ENCODE measurements at regions not wholly inside any gene's neighbourhood (a gene's known extent, or its start where the extent isn't known, plus 50 kb on each side); places are given as distances from the start of the nearest gene placed in this dataset.

DNA sequence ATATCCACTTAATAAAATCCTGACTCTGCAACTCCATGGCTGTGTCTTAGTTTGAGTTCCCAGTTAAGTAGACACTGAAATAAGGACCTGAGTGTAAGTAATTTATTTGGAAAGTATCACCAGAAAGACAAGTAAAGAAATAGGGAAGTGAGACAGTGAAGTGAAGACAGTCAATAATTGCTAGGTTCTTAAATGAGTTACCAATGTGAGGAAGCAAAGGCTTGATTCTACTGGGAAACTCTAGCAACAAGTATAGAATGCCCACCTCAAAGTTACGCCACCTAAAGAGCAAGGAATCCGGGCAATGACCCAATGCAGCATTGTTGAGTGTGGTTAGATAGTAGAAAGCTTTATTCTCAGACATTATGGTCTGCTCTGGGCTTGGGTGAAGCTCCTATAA is 383.9 kb downstream of the TLR4 start:
- DNase-seq, result no peak

DNA sequence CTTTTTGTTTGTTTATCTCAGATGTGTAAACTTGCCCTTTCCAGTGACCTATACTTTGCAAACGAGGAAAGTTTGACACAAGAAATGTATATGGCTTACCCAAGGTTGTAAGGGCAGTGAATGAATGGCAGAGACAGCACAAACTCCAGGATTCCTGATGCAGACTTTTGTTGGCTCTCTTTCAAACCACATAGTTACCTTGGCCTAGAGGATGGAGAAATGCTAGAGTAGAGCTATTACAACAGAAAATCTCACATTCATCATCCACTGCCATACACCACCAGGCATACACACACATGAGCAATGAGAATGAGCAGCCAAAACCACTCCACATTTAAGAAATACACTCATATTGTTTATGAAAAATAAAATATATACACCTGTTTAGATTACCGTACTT is 387.0 kb downstream of the TLR4 start:
- DNase-seq, result no peak

DNA sequence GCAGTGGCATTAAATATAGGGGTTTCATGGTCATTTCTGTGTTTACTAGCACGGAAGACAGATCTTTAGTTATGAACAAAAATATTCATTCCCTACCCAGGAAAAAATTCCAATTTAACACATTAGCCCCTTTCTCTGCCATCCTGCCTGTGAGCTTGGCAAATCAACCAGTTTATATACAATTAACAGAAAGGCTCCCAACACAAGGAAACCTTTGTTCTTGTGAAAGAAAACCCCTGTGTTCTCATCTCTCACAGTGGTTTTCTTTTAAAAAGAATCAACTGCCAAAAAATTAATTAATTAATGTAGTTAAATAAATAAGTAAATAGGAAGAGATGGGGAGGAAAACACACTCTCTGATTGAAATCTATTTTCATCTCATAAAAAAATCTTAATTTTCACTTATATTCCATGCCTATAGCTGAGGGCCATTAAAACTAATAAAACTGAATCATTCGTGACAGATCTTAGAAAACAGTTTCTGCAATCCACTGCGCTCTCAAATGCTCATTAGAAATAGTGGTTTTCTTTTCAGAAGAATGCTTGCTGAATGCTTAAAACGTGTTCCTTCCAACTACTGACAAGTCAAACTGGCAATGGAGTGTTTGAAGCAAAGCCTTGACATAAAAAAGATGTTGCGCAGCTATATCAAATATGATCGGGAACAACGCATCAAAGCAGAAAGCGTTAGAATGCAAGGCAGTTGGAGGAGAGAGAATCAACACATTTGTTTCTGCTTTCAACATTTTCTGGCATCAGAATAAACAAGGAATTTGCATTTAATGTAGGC is 387.7 kb downstream of the TLR4 start:
- DNase-seq, result no peak

DNA sequence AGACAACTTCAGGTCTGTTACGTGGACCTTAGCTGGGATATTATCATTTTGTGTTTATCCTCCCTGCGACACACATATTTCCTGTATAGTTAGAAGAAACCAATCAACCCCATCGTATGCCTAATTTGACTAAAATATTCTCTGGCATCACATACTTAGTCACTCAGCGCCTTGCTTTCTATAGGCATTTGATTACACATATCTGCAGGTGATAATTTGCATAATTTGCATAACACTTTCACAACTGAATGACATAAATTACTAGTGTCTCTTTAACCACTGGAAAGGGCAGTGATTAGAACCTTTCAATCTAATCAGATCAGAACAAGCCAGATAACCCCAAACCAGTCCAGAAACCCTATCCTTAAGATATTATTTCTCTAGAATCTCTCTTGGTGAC is 390.2 kb downstream of the TLR4 start:
- DNase-seq, result no peak

DNA sequence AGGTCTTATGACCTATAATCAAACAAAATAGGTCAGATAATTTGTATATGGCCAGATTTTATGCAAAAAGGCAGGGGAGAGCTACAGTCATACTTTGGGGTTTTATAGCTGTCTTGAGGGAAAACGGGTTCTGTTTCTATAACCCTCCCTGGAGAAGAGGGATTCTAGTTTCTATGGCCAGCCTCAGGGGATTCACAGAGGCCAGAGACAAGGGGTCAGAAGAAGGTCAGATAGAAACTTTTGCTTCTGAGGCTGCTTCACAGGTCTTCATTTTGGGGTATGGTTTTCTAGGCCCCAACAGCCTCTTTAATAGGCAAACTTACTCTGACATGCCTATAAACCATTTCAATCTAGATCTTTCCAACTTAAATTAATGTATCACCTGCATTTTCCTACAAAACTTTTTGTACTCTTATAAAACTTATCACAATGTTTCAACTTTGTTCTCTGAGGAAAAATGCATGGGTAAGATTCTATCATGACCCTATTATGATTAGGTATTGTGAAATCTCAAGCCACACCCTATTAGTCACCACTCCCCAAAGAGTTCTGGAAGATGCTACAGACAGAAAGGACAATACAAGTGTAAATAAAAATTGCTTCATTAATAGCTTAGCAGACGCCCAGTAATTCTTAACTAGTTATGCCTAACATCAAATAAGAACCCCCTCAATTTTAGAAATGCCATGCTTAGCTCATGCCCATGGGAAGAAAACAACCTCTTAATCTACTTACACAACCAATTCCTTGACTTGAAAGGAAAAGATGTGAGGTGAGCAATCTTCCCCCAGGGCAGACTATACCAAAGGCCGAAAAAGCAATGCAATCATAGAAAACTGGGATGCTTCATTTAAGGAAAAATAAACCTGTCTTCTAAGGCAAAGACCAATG is 396.6 kb downstream of the TLR4 start:
- DNase-seq, result no peak

DNA sequence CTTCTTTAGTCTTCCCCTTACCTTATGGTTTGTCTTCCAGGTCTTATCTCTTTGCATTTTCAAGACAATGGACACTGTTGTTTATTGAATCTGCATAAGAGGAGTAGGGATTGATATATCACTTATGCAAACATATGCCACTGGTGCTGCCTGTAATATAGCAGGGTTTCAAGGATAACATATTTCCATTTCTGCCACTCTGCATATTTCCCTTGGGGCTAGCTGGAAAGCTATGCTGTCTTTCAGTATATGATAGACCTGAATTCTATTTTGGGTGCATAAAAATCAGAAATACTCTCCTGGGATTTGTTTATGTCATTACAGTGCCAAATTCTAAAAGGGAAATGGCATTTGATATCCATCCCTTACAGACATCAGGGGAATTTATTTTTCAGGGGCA is 400.2 kb downstream of the TLR4 start:
- DNase-seq, result no peak

DNA sequence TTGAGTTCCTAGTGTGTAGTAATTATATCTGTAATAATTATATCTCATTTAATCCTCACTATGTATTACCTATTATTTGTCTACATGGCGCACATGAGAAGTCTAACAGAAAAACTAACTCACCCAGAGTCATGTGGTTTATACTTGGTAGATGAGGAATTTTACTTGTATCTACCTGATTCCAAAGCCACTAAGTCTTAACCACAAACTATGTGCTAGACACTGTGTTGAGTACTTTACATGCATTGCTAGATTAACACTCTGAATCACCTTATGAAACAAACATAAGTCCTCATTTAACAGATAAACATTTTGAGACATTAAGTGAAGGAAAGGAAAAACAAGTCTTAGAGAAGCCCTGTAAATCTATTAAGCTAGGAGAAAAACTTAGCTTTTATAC is 404.8 kb downstream of the TLR4 start:
- DNase-seq, result no peak

DNA sequence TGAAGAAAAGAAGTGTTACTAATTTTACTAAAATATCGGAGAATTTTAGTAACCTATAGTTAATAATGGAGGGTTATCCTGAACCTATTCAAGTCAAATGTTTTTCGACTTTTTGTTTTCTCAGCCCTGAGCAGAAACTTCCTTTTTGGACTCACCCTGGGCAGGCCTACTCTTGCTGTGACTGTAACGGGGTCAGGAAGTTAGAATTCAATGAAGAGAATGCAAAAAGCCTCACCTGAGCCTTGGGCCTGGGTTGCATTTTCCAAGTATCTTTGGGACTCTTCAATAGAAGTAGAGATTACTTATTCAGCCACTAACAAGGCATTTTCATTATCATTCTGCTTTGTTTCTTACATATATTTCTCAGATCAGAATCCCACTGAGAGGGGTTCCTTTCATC is 405.3 kb downstream of the TLR4 start:
- no peak for DNase-seq

DNA sequence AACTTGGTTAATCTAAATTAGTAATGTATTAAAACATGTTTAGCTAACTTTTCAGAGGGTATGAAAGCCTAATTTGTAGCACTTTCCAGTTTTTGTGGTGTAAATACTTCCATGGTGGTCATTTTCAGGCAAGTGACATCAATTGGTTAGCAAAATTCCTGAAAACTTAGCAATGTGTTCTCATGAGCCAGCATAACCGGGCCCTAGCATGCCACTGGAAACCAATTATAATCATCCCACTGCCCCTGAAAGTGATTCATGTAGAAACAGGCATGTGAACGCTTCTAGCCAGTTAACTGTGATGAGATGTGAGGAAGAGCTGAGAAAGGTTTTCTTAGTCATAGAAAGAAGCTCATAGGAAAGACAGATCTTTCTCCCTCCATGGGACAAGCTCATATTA is 417.2 kb downstream of the TLR4 start:
- DNase-seq, result no peak

DNA sequence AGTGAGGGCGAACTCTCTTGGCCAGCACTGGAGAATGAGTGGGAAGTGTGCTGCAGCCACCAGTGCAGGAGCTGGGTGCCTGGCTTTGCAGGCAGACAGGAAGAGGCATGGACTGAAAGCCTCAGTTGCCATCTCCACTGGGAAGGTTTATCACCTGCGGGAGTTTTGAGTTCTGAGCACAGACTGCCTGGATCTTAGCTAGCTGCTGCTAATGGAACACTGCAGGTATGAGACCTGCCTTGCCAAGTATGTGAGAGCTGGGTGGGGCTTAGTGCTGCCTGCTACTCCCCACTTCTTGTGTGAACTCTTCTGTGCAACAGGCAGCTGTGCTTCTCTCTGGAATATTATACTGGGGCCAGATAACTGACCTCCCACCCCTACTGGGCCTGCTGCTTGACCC is 424.1 kb downstream of the TLR4 start:
- no peak for DNase-seq

DNA sequence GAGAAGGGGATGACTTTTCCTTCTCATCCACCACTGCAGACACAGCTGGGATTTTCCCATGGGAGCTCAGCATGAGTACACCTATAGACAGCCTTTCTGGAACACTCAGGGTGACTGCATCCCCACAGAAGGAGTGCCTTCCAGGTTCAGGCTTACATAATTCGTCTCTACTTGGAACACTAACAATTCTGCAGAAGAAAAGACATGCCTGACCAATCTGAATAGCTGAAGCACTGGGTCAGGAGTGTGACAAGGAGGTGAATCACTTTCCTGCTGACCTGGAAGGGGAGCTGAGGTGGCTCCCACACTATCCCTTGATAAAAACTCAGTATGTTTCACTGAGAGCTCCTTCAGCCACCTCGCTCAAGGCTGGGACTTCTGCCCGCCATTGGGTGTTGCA is 425.3 kb downstream of the TLR4 start:
- DNase-seq, result no peak

DNA sequence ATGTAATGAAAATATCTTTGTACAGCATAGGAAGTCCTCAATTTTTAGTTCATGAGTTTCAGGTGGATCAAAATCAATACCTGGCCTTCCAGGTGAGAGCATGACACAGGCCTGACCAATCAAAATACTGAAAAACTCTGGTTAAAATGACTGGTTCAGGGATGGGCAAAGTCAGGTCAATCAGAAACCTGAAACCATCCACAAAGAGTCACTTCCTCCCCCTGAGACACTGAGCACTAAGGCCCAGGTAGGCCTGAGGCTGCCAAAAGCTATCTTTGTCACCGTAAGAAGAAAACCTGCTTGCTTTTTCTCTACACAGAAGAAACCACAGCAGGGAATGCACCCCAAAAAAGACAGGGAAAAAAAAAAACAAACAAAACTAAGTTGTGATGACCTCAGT is 444.8 kb downstream of the TLR4 start:
- no peak for DNase-seq

DNA sequence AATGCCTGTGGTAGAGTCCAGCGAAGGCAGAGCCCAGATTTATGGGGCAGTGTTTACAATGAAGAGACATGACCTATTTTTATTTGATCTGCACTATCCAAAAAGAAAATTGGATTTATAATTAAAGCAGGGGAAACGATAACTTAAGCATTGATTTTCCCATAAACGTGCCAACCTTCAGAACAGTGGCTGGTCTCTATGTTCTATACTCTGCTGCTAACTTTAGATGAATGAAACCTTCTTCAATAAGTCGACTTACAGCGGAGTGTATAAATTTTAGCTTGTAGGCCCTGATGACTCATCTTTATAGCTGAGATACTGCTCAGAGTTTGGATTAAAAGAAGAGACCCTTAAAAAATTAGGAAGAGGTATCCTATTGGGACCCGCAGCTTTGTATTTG is 452.6 kb downstream of the TLR4 start:
- DNase-seq, result no peak

DNA sequence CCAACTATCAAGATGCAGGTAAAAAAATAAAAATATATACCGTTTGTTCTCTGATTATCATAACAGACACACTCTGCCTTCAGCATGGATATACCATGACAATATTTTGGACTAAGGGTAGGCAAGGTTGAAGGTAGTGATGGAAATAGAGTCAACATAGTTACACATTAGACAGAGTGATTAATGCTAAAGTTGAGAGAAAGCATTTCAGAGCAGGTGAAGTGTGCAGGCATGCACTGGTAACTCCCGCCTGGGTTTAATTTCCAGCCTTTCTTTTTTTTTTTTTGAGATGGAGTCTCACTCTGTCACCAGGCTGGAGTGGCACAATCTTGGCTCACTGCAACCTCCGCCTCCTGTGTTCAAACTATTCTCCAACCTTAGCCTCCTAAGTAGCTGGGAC is 458.5 kb downstream of the TLR4 start:
- no peak for DNase-seq

DNA sequence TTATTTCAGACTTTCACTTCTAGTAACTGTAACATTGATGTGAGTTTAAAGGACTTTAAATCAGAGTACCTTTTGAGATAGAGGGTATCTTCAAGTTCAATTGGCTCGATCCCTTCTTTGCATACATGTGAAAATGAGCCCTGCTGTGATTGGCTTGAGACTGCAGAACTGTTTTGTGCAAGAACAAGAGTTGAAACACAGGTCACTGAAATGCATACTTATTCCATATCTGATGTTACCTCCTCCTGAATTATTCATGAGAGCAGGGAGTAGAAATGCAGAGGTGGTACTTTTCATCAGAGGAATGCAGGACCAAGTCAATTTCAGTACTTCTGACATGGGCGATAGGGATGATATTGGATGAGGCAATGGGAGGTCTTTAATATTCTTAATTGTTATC is 459.5 kb downstream of the TLR4 start:
- DNase-seq, result no peak

DNA sequence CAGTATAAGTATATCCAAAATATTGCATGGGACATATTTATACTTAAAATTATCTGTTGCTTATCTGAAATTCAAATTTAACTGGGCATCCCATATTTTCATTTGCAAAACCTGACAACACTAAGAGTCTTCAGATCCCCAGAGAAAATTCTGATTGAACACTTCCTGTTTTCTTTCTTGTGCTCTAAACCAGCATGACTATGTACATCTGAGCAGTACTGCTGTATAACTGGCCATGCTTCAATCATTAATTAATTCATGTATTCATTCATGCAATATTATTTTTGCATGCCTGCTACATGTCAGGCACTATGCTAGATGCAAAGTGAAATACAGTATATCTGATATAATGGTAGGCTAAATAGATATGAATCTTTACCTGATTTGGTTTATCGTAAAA is 461.2 kb downstream of the TLR4 start:
- DNase-seq, result no peak

DNA sequence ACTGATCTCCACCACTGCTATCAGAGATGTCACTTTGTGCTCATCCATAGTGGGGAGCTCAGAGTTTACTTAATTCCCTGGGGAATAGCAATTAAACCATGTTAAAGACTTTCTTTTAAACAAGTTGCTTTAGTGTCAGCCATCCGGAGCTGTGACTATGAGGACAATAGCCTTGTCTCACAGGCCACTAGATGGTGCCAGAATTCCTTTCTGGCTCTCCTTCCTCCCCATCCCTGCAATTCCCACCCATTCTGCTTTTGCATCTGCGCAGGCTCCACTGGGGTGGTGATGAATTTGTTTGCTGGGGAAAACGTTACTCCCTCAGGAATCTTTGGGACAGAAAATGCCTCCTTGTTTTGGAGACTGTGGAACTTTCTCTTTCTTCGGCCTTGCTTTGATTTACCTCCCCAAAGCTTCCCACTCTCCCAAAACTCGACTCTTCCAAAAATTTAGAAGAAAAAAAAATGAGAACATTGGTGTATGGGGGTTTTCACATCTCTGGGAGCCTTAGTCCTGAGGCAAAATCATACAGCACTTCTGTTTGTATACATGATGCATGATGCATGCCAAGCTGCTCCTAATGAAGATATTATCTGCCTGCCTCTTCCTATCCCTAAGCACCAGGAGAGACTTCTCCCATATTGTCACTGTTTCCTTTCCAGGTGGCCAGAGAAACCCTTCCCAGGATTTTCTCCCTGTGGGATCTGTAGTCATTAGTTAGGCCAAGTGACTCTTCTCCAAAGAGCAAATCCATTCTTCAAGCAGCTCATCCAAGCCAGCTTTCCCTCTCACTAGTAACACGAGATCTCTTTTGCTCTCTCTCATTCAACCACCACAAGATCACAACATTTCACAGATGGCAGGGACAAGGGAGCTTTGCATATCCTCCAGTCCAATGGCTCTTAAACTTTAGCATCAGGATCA is 466.1 kb downstream of the TLR4 start:
- peak; percentile 64 for DNase-seq

DNA sequence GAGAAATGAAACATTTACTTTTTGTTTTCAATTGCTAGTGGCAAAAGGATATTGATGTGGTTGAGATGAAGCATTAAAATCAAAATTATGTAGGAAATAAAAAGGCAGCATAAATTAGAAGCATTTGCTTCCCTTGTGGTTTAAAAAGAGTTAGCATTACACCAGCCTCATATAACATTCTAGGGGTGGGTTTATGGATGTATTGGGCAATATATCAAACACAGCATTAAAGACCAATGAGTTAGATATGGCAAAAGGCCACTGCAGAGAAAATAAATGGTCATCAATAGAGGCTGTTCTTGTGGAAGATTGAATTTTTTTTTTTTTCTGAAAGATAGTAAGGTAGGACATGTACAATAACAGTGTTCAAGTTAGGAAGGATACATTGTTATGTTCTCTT is 473.0 kb downstream of the TLR4 start:
- DNase-seq, result no peak

DNA sequence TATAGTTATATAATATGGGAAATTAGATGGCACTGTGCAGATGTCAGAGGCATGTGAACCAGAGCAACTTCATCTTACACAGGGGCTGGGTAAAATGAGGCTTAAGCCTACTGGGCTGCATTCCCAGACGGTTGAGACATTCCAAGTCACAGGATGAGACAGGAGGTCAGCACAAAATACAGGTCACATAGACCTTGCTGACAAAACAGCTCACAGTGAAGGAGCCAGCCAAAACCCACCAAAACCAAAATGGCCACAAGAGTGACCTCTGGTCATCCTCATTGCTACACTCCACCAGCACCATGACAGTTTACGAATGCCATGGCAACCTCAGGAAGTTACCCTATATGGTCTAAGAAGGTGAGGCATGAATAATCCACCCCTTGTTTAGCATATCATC is 479.4 kb downstream of the TLR4 start:
- no peak for DNase-seq

DNA sequence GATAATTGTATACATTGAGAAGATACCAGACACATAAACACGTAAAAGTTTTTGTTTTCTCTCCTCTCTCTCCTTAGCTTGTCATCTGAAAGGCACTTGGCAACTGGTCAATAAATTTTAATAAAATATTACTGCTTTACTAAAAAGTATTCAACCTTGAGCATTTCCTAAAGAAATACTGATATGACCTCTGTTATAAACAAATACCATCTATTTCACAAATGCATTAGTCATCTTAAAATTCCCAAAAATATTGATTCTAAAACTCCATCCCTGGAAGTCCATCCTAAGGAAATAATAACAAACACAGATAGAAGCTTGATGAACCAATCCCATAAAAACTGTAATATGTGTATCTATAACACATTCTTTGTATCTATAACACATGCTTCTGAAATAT is 483.2 kb downstream of the TLR4 start:
- DNase-seq, result no peak

DNA sequence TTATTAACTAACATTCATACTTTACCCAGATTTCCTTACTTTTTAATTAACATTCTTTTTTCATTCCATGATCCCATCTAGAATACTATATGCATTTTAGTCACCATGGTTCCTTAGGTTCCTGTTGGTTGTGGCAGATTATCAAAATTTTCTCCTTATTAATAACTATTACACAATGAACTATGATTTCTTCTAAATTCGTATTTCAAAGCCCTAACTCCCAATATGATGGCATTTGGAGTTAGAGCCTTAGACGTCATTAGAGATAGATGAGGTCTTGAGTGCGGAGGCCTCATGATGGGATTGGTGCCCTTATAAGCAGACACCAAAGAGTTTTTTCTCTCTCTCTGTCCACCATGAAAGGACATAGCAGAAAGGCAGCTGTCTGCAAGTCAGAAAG is 485.4 kb downstream of the TLR4 start:
- DNase-seq, result no peak

DNA sequence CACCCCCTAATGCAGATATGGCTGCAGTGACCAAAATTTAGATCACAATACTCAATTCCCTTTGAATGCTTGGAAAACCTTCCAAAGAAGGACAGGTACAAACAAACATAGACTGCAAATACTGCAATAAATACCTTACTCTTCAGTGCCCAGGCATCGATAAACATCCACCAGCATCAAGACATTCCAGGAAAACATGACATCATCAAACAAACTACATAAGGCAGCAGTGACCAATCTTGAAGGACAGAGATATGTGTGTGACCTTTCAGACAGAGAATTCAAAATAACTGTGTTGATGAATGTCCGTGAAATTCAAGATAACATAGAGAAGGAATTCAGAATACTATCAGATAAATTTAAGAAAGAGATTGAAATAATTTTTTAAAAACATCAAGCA is 488.6 kb downstream of the TLR4 start:
- DNase-seq, result no peak

DNA sequence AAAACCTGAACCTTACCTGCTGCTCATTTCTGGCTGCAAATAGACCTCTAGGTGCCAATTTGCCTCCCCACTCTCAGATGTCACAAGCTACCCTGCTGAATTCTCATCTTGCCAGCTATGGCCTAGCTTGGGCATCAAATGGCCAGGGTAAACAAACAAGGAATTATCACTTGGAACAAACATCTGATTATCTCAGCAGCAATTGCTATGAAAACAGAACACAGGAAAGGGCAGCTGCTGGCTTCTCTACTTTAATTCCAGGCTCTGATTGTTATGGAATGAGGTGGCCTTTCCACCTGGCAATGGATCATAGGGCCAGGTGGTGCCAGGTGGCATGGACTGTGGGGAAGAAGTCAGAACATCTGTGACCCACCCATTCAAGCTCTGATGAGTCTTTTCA is 505.1 kb downstream of the TLR4 start:
- no peak for DNase-seq

Data from right forelimb (tissue), 1 donor.